Suprapubic skin (tissue), 4 donors: ENCODE measurements at regions not wholly inside any gene's neighbourhood (a gene's known extent, or its start where the extent isn't known, plus 50 kb on each side); places are given as distances from the start of the nearest gene placed in this dataset.

Experiments used
- DNase-seq, 2 donors: peaks; one replicate each; pipeline ENCODE4 v3.0.0-alpha.2; 2019; ENCODE audit warnings: low spot score in 2 of 2
- H3K27ac ChIP-seq: fragments of 200-600 bp; sonication (generic); one replicate; pipeline ENCODE4 v1.5.1; 2019
- H3K27me3 ChIP-seq: fragments of 200-600 bp; sonication (generic); one replicate; pipeline ENCODE4 v1.5.1; 2019
- H3K36me3 ChIP-seq: fragments of 200-600 bp; sonication (generic); one replicate; pipeline ENCODE4 v1.5.1; 2019
- H3K4me1 ChIP-seq: fragments of 200-600 bp; sonication (generic); one replicate; pipeline ENCODE4 v1.5.1; 2019
- H3K4me3 ChIP-seq: fragments of 200-600 bp; sonication (generic); one replicate; pipeline ENCODE4 v1.5.1; 2019; ENCODE audit warnings: mild to moderate bottlenecking
- H3K9me3 ChIP-seq: fragments of 200-600 bp; sonication (generic); one replicate; pipeline ENCODE4 v1.5.1; 2019
- EP300 ChIP-seq: sonication (generic); formaldehyde crosslinking; IDR thresholded peaks from one replicate; pipeline ENCODE4 v1.6.1; 2017; ENCODE audit warnings: antibody characterized with exemption
- POLR2A ChIP-seq, 2 donors: fragments of 450-650 bp; IDR thresholded peaks; one replicate each; pipeline ENCODE4 v1.6.1; 2017; ENCODE audit warnings: antibody characterized with exemption in 2 of 2, mild to moderate bottlenecking in 2 of 2, moderate library complexity in 2 of 2
- POLR2AphosphoS5 ChIP-seq, 3 donors: sonication (generic); formaldehyde crosslinking; IDR thresholded peaks; one replicate each; pipeline ENCODE4 v1.6.1; 2017; ENCODE audit warnings: antibody characterized with exemption in 3 of 3
- WGBS: methylation state at CpG from one replicate; pipeline ENCODE4 v1.1.5; 2018; 5-methylcytosine and 5-hydroxymethylcytosine counted together
- TF ChIP-seq, protein P1 (sequence below), 2 donors: fragments of 200-600 bp in 1 of 2; fragments of 450-650 bp in 1 of 2; sonication (generic) in 1 of 2; IDR thresholded peaks; one replicate each; pipeline ENCODE4 v1.5.1; 2016 to 2019; ENCODE audit warnings: antibody characterized with exemption in 2 of 2, mild to moderate bottlenecking in 1 of 2, moderate library complexity in 1 of 2

DNA sequence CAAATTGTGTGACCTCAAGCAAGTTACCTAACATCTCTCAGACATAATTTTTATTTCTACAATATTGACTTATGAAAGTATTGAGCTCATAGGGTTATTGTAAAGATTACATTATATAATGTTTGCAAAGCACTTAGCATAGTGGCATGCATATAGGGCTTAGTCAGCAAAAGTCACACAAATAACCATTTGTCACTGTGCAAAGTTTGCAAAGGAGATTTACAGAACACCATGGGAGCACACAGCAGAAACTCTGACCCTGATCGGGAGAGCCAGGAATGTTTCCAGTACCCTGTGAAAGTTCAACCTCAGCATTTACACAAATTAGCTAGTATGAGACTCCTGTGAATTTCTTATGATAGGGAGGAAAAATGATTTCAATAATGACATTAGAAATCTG is 804.6 kb upstream of the RAG2 start:
- WGBS: 88% methylated on average over 1 of the region's 1 CpG
- H3K27ac ChIP-seq: no peak overlapping the region
- DNase-seq: no peak
- TF ChIP-seq POLR2AphosphoS5 (IDR thresholded peaks at IDR 0.05) (no peak), EP300 (no peak), POLR2A (IDR thresholded peaks at IDR 0.05) (no peak)
- TF ChIP-seq, protein P1, sequence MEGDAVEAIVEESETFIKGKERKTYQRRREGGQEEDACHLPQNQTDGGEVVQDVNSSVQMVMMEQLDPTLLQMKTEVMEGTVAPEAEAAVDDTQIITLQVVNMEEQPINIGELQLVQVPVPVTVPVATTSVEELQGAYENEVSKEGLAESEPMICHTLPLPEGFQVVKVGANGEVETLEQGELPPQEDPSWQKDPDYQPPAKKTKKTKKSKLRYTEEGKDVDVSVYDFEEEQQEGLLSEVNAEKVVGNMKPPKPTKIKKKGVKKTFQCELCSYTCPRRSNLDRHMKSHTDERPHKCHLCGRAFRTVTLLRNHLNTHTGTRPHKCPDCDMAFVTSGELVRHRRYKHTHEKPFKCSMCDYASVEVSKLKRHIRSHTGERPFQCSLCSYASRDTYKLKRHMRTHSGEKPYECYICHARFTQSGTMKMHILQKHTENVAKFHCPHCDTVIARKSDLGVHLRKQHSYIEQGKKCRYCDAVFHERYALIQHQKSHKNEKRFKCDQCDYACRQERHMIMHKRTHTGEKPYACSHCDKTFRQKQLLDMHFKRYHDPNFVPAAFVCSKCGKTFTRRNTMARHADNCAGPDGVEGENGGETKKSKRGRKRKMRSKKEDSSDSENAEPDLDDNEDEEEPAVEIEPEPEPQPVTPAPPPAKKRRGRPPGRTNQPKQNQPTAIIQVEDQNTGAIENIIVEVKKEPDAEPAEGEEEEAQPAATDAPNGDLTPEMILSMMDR (IDR thresholded peaks at IDR 0.05): no peak
- no peak overlapping the region for H3K4me3 ChIP-seq
- H3K27me3 ChIP-seq: no peaks in the 10 kb centered on the region
- no peaks in the 10 kb centered on the region for H3K4me1 ChIP-seq
- no peaks in the 10 kb centered on the region for H3K9me3 ChIP-seq
- H3K36me3 ChIP-seq: no peaks in the 10 kb centered on the region

DNA sequence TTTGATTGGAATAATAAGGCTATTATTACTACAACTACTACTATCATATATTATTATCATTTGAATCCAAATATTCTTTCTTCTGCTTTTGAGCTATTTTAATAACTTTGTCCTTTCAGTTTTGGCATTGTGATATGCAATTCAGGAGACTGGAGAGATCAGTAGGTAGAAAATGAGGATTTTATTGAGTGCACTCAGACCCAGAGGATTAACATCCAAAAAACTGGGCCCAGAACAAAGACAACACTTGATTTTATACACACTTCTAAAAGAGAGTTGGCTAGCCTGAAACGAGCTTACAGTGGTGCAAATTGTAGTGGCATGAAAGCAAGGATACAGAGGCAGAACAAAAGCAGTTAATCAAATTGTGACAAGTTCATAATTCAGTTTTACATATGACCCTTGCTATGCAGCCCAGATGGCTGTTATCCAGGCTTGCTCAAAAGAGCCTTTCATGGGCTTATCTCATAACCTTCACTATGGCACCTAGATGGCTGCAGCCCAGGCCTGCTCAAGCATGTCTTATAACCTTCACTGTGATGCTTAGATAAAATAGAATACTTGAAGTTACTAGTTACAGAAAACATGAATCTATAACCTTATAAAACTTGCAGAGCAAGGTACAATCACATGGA is 796.3 kb upstream of the RAG2 start:
- Histone ChIP-seq H3K9me3 (peaks cover 9% of the 10 kb centered on the region), H3K27ac (no peak overlapping the region), H3K4me1 (no peaks in the 10 kb centered on the region), H3K36me3 (no peaks in the 10 kb centered on the region), H3K4me3 (no peak overlapping the region), H3K27me3 (no peaks in the 10 kb centered on the region)
- WGBS: 73% methylated on average over 1 of the region's 1 CpG
- TF ChIP-seq POLR2AphosphoS5 (IDR thresholded peaks at IDR 0.05): no peak
- TF ChIP-seq POLR2A (IDR thresholded peaks at IDR 0.05): no peak
- TF ChIP-seq, protein P1 (IDR thresholded peaks at IDR 0.05): no peak
- no peak for TF ChIP-seq EP300
- DNase-seq: no peak

DNA sequence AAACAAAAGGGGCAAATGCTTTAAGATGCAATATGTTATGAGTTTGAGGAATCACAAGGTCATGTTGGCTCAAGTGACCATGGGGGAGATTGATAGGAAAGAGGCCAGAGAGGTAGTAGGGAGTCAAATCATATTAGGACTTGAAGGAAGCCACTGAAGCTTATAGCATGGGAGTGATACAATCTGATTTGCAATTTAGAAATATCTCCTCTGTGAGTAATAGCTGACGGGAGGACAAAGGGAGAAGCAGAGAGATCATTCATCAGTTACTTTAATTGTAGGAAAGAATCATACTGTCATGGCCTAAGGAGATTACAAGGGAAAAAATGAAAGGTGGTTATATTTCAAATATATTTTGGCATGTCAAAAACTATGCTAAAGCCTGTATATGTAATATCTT is 793.6 kb upstream of the RAG2 start:
- H3K9me3 ChIP-seq: peaks cover 9% of the 10 kb centered on the region
- TF ChIP-seq POLR2AphosphoS5 (IDR thresholded peaks at IDR 0.05) (no peak), POLR2A (IDR thresholded peaks at IDR 0.05) (no peak), EP300 (no peak)
- 75% methylated on average over 1 of the region's 1 CpG for WGBS

DNA sequence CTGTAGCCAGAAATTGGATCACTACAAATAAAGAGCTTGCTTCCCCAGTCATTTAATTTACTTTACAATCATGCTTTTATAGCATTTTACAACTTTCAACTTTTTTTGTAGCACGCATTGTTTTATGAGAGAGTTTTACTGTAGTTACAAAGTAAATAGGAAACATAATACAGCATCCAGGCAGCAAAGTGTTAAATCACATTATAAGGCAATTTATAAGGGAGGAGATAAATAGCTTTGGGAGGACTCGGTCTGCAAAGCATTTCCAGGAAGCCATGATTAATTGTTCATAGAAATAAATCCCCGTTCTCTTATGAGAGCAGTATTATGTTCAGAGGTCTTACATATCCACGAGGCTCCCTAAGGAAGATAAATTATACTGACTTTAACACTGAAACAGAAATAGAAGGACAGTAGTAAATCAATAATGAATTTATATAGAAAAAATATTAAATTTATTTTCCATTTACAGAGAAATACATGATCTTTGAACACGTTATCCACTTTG is 792.6 kb upstream of the RAG2 start:
- TF ChIP-seq POLR2A (IDR thresholded peaks at IDR 0.05): no peak
- TF ChIP-seq POLR2AphosphoS5 (IDR thresholded peaks at IDR 0.05): no peak
- no peak for TF ChIP-seq EP300
- TF ChIP-seq, protein P1 (IDR thresholded peaks at IDR 0.05): no peak
- no peaks in the 10 kb centered on the region for H3K36me3 ChIP-seq
- H3K27ac ChIP-seq: no peak overlapping the region
- peaks cover 9% of the 10 kb centered on the region for H3K9me3 ChIP-seq
- WGBS: 47% methylated on average over 5 of the region's 5 CpGs
- no peak for DNase-seq
- no peaks in the 10 kb centered on the region for H3K27me3 ChIP-seq
- H3K4me1 ChIP-seq: no peaks in the 10 kb centered on the region
- no peak overlapping the region for H3K4me3 ChIP-seq

More for the DNA sequence above, 793.6 kb upstream of the RAG2 start:
- H3K27ac ChIP-seq: no peak overlapping the region
- H3K27me3 ChIP-seq: no peaks in the 10 kb centered on the region
- H3K4me3 ChIP-seq: no peak overlapping the region
- DNase-seq: no peak
- no peaks in the 10 kb centered on the region for H3K4me1 ChIP-seq
- no peaks in the 10 kb centered on the region for H3K36me3 ChIP-seq

DNA sequence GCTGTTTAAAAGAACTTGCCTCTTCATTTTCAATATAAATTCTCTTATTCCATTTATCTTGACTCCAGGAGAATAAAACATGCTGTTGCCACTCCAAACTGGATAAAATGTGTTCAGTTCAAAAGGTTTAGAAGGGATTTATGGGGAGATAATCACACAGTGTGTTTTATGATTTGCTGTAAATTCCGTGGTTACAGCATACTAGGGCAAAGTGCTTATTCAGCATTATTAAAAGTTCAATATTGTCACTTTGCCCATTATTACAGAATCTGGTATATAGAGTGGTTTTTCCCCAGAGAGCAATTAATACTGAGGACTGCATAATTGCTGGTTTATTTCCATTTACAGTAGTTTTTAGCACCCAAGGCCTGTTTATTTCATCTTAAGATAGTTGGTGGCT is 780.9 kb upstream of the RAG2 start:
- TF ChIP-seq POLR2AphosphoS5 (IDR thresholded peaks at IDR 0.05) (no peak), EP300 (no peak), POLR2A (IDR thresholded peaks at IDR 0.05) (no peak)
- TF ChIP-seq, protein P1 (IDR thresholded peaks at IDR 0.05): no peak
- Histone ChIP-seq H3K9me3 (peaks cover 3% of the 10 kb centered on the region), H3K4me3 (no peak overlapping the region), H3K36me3 (no peaks in the 10 kb centered on the region), H3K27ac (no peak overlapping the region), H3K27me3 (no peaks in the 10 kb centered on the region), H3K4me1 (no peaks in the 10 kb centered on the region)
- DNase-seq: no peak
- WGBS: 22% methylated on average over 1 of the region's 1 CpG
